ENCODE measurements at regions not wholly inside any gene's neighbourhood (a gene's known extent, or its start where the extent isn't known, plus 50 kb on each side); places are given as distances from the start of the nearest gene placed in this dataset.

- Histone ChIP-seq H3K4me2 (ENCODE audit: low read depth, low read length, poor library complexity, severe bottlenecking) (no peak overlapping the region), H3K79me2 (ENCODE audit: insufficient read depth, low read length) (no peaks in the 10 kb centered on the region), H4K20me1 (ENCODE audit: insufficient read depth, low read length, poor library complexity, severe bottlenecking) (no peaks in the 10 kb centered on the region), H3K9me2 (replicated peaks; ENCODE audit: low read depth, low read length) (no peaks in the 10 kb centered on the region), H3F3A (ENCODE audit: low read depth) (no peaks in the 10 kb centered on the region), H3K9me3 (ENCODE audit: insufficient read depth, low read depth, low read length) (no peaks in the 10 kb centered on the region), H3K4me3 (ENCODE audit: low read length, poor library complexity, severe bottlenecking) (no peak overlapping the region), H3K27me3 (ENCODE audit: insufficient read depth, low read length, poor library complexity, severe bottlenecking) (no peaks in the 10 kb centered on the region), H3K9ac (ENCODE audit: low read depth, low read length, poor library complexity, severe bottlenecking) (no peak overlapping the region), H3K36me3 (ENCODE audit: insufficient read depth, low read length) (no peaks in the 10 kb centered on the region), H3K4me1 (ENCODE audit: insufficient read depth, low read length, poor library complexity, severe bottlenecking) (no peaks in the 10 kb centered on the region), H2AFZ (ENCODE audit: low read length) (no peak overlapping the region)
- no peak for TF ChIP-seq EZH2phosphoT487 (IDR thresholded peaks at IDR 0.05; ENCODE audit: borderline replicate concordance)
- no peak for TF ChIP-seq CTCF (conservative IDR thresholded peaks at IDR 0.05; ENCODE audit: low read length)
These were observed 75.2 kb downstream of the EOMES start for GRCh38 chr3:27646896-27647295.

GRCh38 chr3:27644941-27645340 is 77.2 kb downstream of the EOMES start:
- H3K9ac ChIP-seq (ENCODE audit: low read depth, low read length, poor library complexity, severe bottlenecking) = no peak overlapping the region
- H3K4me3 ChIP-seq (ENCODE audit: low read length, poor library complexity, severe bottlenecking) = no peak overlapping the region
- no peaks in the 10 kb centered on the region for H3K9me2 ChIP-seq (replicated peaks; ENCODE audit: low read depth, low read length)
- no peaks in the 10 kb centered on the region for H3K4me1 ChIP-seq (ENCODE audit: insufficient read depth, low read length, poor library complexity, severe bottlenecking)
- H2AFZ ChIP-seq (ENCODE audit: low read length) = no peak overlapping the region
- no peak for TF ChIP-seq EZH2phosphoT487 (IDR thresholded peaks at IDR 0.05; ENCODE audit: borderline replicate concordance)
- TF ChIP-seq CTCF (conservative IDR thresholded peaks at IDR 0.05; ENCODE audit: low read length) = no peak
- no peaks in the 10 kb centered on the region for H3K36me3 ChIP-seq (ENCODE audit: insufficient read depth, low read length)
- H4K20me1 ChIP-seq (ENCODE audit: insufficient read depth, low read length, poor library complexity, severe bottlenecking) = no peaks in the 10 kb centered on the region
- no peaks in the 10 kb centered on the region for H3K27me3 ChIP-seq (ENCODE audit: insufficient read depth, low read length, poor library complexity, severe bottlenecking)
- H3K79me2 ChIP-seq (ENCODE audit: insufficient read depth, low read length) = no peaks in the 10 kb centered on the region
- H3F3A ChIP-seq (ENCODE audit: low read depth) = no peaks in the 10 kb centered on the region
- no peaks in the 10 kb centered on the region for H3K9me3 ChIP-seq (ENCODE audit: insufficient read depth, low read depth, low read length)
- no peak overlapping the region for H3K4me2 ChIP-seq (ENCODE audit: low read depth, low read length, poor library complexity, severe bottlenecking)

- H3K9me3 ChIP-seq (ENCODE audit: insufficient read depth, low read depth, low read length) = no peaks in the 10 kb centered on the region
- no peak overlapping the region for H2AFZ ChIP-seq (ENCODE audit: low read length)
- H3F3A ChIP-seq (ENCODE audit: low read depth) = no peaks in the 10 kb centered on the region
- no peaks in the 10 kb centered on the region for H3K27me3 ChIP-seq (ENCODE audit: insufficient read depth, low read length, poor library complexity, severe bottlenecking)
- TF ChIP-seq EZH2phosphoT487 (IDR thresholded peaks at IDR 0.05; ENCODE audit: borderline replicate concordance) = no peak
- TF ChIP-seq CTCF (conservative IDR thresholded peaks at IDR 0.05; ENCODE audit: low read length) = no peak
- H3K9me2 ChIP-seq (replicated peaks; ENCODE audit: low read depth, low read length) = no peaks in the 10 kb centered on the region
- H3K9ac ChIP-seq (ENCODE audit: low read depth, low read length, poor library complexity, severe bottlenecking) = no peak overlapping the region
- no peak overlapping the region for H3K4me3 ChIP-seq (ENCODE audit: low read length, poor library complexity, severe bottlenecking)
- no peaks in the 10 kb centered on the region for H3K79me2 ChIP-seq (ENCODE audit: insufficient read depth, low read length)
- peaks cover 9% of the 10 kb centered on the region for H3K4me1 ChIP-seq (ENCODE audit: insufficient read depth, low read length, poor library complexity, severe bottlenecking)
- no peak overlapping the region for H3K4me2 ChIP-seq (ENCODE audit: low read depth, low read length, poor library complexity, severe bottlenecking)
- H3K36me3 ChIP-seq (ENCODE audit: insufficient read depth, low read length) = no peaks in the 10 kb centered on the region
- no peaks in the 10 kb centered on the region for H4K20me1 ChIP-seq (ENCODE audit: insufficient read depth, low read length, poor library complexity, severe bottlenecking)
These were observed 78.8 kb downstream of the EOMES start for GRCh38 chr3:27643355-27643754.
